Left lung (tissue), 4 donors: ENCODE measurements at regions not wholly inside any gene's neighbourhood (a gene's known extent, or its start where the extent isn't known, plus 50 kb on each side); places are given as distances from the start of the nearest gene placed in this dataset.

Experiments used
- ATAC-seq: fragments of 200-7000 bp; cut with Tn5 transposase; one replicate; pipeline ENCODE4 v1.9.1; 2020; ENCODE audit warnings: moderate library complexity
- DNase-seq, 4 donors: peaks; one replicate each; pipeline ENCODE4 v3.0.0-alpha.2; 2013 to 2020
- H3K27ac ChIP-seq, 2 donors: fragments of 200-600 bp; sonication (generic) in 1 of 2; one replicate each; pipeline versions ENCODE4 v1.5.0 to v1.8.0; 2020 to 2021
- H3K27me3 ChIP-seq, 2 donors: fragments of 200-600 bp; sonication (generic) in 1 of 2; one replicate each; pipeline versions ENCODE4 v1.5.0 to v1.8.0; 2020 to 2021
- H3K36me3 ChIP-seq, 2 donors: fragments of 200-600 bp; sonication (generic) in 1 of 2; one replicate each; pipeline versions ENCODE4 v1.5.0 to v1.8.0; 2020 to 2021
- H3K4me1 ChIP-seq, 2 donors: fragments of 200-600 bp; one replicate each; pipeline ENCODE4 v1.8.0; 2021
- H3K4me3 ChIP-seq, 2 donors: fragments of 200-600 bp; sonication (generic) in 1 of 2; one replicate each; pipeline versions ENCODE4 v1.5.0 to v1.8.0; 2020 to 2021; ENCODE audit warnings: mild to moderate bottlenecking in 1 of 2
- H3K9me3 ChIP-seq, 2 donors: fragments of 200-600 bp; sonication (generic) in 1 of 2; one replicate each; pipeline versions ENCODE4 v1.5.0 to v1.8.0; 2020 to 2021
- CTCF ChIP-seq, 2 donors: fragments of 200-600 bp; sonication (generic) in 1 of 2; IDR thresholded peaks; one replicate each; pipeline versions ENCODE4 v1.5.0 to v1.8.0; 2021; ENCODE audit warnings: antibody characterized with exemption in 2 of 2
- intact Hi-C, 2 donors: fragments of 100-400 bp; cut with DNase I; formaldehyde crosslinking; loops; one replicate each; pipeline versions ENCODE4 v1.11.2 to v1.14.2; 2022
- donor health status: DM: no; HTN: yes; CAD: no.
- donor health status: DM: no; HTN: no; CAD: no.

- no peak for ATAC-seq
- Histone ChIP-seq H3K9me3 (no peaks in the 10 kb centered on the region), H3K27ac (no peak overlapping the region), H3K4me3 (no peak overlapping the region), H3K27me3 (no peaks in the 10 kb centered on the region), H3K4me1 (no peaks in the 10 kb centered on the region), H3K36me3 (no peaks in the 10 kb centered on the region)
- DNase-seq: no peak
- no peak for TF ChIP-seq CTCF (IDR thresholded peaks at IDR 0.05)
- intact Hi-C loops: no loop called here
These were observed 61.9 kb downstream of the RDH14 start for GRCh38 chr2:18498531-18498930.

GRCh38 chr2:18496516-18496915, 63.9 kb downstream of the RDH14 start:
- H3K27me3 ChIP-seq: no peaks in the 10 kb centered on the region
- no peaks in the 10 kb centered on the region for H3K4me1 ChIP-seq
- DNase-seq (no peak), ATAC-seq (no peak)
- H3K27ac ChIP-seq: no peak overlapping the region
- no peak for TF ChIP-seq CTCF (IDR thresholded peaks at IDR 0.05)
- H3K9me3 ChIP-seq: no peaks in the 10 kb centered on the region
- no peaks in the 10 kb centered on the region for H3K36me3 ChIP-seq
- intact Hi-C loops: no loop called here
- H3K4me3 ChIP-seq: no peak overlapping the region

DNA sequence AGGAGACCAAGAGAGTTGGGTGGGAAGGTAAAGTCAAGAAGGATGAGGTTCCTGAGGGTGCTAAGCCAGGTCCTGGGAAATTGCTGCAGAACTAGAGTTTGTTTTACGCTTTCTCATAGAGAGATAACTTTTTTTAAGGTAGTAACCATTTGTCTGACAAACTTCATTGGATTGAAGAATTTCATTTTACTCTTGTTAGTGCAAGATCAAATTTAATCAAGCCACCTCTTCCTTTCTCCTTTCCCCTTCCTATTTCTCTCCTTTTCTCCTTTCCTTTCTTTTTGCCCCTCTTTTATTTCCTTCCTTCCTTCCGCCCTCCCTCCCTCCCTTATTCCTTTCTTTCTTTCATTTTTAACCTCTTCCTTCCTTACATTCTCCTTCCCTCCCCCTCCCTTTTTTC, 65.4 kb downstream of the RDH14 start:
- no peaks in the 10 kb centered on the region for H3K27me3 ChIP-seq
- no peaks in the 10 kb centered on the region for H3K4me1 ChIP-seq
- no peak for TF ChIP-seq CTCF (IDR thresholded peaks at IDR 0.05)
- H3K27ac ChIP-seq: no peak overlapping the region
- H3K36me3 ChIP-seq: no peaks in the 10 kb centered on the region
- DNase-seq (no peak), ATAC-seq (no peak)
- H3K4me3 ChIP-seq: no peak overlapping the region
- no peaks in the 10 kb centered on the region for H3K9me3 ChIP-seq
- intact Hi-C loops: no loop called here

- intact Hi-C loops: no loop called here
- Histone ChIP-seq H3K36me3 (no peaks in the 10 kb centered on the region), H3K4me1 (no peaks in the 10 kb centered on the region), H3K9me3 (no peaks in the 10 kb centered on the region), H3K27ac (no peak overlapping the region), H3K27me3 (no peaks in the 10 kb centered on the region), H3K4me3 (no peak overlapping the region)
- TF ChIP-seq CTCF (IDR thresholded peaks at IDR 0.05): no peak
- ATAC-seq: no peak
- DNase-seq: no peak
These were observed 67.7 kb downstream of the RDH14 start for GRCh38 chr2:18492721-18493120.

GRCh38 chr2:18491577-18491976, 68.9 kb downstream of the RDH14 start:
- no peak for ATAC-seq
- no peaks in the 10 kb centered on the region for H3K27me3 ChIP-seq
- DNase-seq: no peak
- H3K27ac ChIP-seq: no peak overlapping the region
- no peak overlapping the region for H3K4me3 ChIP-seq
- no peak for TF ChIP-seq CTCF (IDR thresholded peaks at IDR 0.05)
- intact Hi-C loops: no loop called here
- H3K36me3 ChIP-seq: no peaks in the 10 kb centered on the region
- no peaks in the 10 kb centered on the region for H3K9me3 ChIP-seq
- no peaks in the 10 kb centered on the region for H3K4me1 ChIP-seq
